HG03045 (cell line): ENCODE measurements at regions not wholly inside any gene's neighbourhood (a gene's known extent, or its start where the extent isn't known, plus 50 kb on each side); places are given as distances from the start of the nearest gene placed in this dataset.

ENCODE experiments used
- ATAC-seq: cut with Tn5 transposase; IDR thresholded peaks from one replicate; pipeline ENCODE4 v1.9.1; 2021; ENCODE audit warnings: mild to moderate bottlenecking, moderate library complexity; ENCODE audit not compliant: unreplicated experiment

DNA sequence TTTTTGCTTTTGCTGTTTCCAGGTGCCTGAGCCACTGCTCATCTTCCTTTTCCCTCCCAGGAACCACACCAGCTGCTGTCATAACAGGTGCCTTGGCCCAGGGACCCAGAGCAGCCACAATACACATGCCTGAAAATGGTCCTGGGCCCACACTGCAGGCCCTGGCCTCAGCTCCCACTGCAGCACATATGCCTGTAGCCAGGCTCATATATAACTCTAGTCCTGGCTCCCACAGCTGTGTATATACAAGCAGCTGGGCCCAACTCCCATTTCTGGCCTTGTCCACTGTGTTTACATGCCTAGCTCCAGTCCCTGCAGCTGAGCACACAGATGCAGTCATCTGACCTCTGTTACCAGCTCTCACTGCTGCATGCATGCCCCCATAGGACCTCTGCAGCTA is 930.5 kb downstream of the ADGRL3 start:
- no peak for ATAC-seq

DNA sequence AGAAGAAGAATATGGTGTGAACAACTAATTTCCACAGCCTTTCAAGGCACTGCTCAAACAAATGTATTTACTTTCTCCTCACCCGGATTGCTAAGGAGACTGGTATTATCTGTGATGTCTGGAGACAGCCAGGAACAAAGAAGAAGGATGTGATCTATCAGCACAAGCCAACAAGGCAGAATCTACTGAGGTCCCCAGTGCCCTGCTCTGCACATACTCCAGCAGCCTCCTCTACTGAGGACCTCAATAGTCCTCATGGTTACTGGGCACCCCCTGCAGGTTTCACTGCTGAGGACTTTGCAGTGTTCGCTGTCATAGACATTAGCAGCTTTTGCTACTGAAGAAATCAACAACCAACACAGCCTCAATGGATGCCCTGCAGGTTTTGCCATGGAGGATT is 930.1 kb downstream of the ADGRL3 start:
- no peak for ATAC-seq
